ENCODE measurements at regions not wholly inside any gene's neighbourhood (a gene's known extent, or its start where the extent isn't known, plus 50 kb on each side); places are given as distances from the start of the nearest gene placed in this dataset.

DNA sequence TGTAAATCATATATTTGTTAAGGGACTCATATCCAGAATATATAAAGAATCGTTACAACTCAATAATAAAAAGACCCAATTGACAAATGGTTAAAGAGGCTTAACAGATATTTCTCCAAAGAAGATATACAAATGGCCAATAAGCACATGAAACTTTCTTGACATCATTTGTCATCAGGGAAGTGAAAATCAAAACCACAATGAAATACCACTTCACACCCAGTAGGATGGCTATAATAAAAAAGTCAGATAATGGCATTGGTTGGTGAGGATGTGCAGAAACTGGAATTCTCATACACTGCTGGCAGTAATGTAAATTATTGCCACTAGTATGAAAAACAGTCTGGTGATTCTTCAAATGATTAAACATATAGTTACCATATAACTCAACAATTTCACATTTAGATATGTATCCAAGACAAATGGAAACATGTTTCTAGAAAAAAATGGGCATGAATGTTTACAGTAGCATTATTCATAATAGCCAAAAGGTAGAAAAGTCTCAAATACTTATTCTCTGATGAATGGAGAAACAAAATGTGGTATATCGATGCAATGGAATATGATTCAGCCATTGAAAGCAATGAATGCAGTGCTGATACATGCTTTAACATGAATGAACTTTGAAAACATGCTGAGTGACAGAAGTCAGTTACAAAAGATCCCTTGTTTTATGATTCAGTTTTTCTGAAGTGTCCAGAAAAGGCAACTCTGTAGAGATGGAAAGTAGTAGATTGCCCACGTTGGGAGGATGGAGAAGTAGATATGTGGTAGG, 304.6 kb upstream of the ZEB2 start:
- DNase-seq (no peak), ATAC-seq (ENCODE audit: low read depth) (no peak)
- peaks cover 3% of the 10 kb centered on the region for H3K9me3 Mint-ChIP-seq (ENCODE audit: insufficient read depth)
- Histone ChIP-seq H3K27ac (ENCODE audit: low read length in 2 of 2) (no peak overlapping the region), H3K9me3 (ENCODE audit: control extremely low read depth in 1 of 3, control insufficient read depth in 2 of 3, insufficient read depth in 1 of 3, low read length in 2 of 3) (no peaks in the 10 kb centered on the region), H3K4me1 (ENCODE audit: control insufficient read depth in 2 of 2, insufficient read depth in 2 of 2, low read length in 2 of 2) (no peaks in the 10 kb centered on the region), H3K4me3 (ENCODE audit: control extremely low read depth in 1 of 5, extremely low read depth in 1 of 5, insufficient read depth in 1 of 5, low read depth in 2 of 5, low read length in 4 of 5) (no peak overlapping the region), H2AFZ (ENCODE audit: insufficient read depth, low read depth, low read length, poor library complexity, severe bottlenecking) (no peak overlapping the region), H3K9ac (ENCODE audit: low read length) (no peak overlapping the region), H3K79me2 (ENCODE audit: control insufficient read depth, insufficient read depth, low read length) (no peaks in the 10 kb centered on the region), H3K4me2 (replicated peaks; ENCODE audit: low read depth, low read length, poor library complexity, severe bottlenecking) (no peak overlapping the region), H4K20me1 (ENCODE audit: control insufficient read depth, insufficient read depth, low read length, poor library complexity, severe bottlenecking) (no peaks in the 10 kb centered on the region), H3K36me3 (replicated peaks in 1 of 2; ENCODE audit: control extremely low read depth in 1 of 2, control insufficient read depth in 1 of 2, extremely low read depth in 1 of 2, insufficient read depth in 2 of 2, low read length in 1 of 2) (no peaks in the 10 kb centered on the region), H3K27me3 (replicated peaks in 1 of 4; ENCODE audit: control extremely low read depth in 1 of 4, control insufficient read depth in 3 of 4, insufficient read depth in 4 of 4, low read length in 3 of 4) (no peaks in the 10 kb centered on the region)
- intact Hi-C loops (cut with micrococcal nuclease): no loop called here
- no peaks in the 10 kb centered on the region for H3K4me1 Mint-ChIP-seq
- ChIA-PET CTCF (no interaction called here), POLR2A (no interaction called here)
- H3K4me3 Mint-ChIP-seq: no peak overlapping the region
- peaks cover 3% of the 10 kb centered on the region for H3K27me3 Mint-ChIP-seq
- H3K27ac Mint-ChIP-seq: no peak overlapping the region
- WGBS (ENCODE audit: insufficient coverage): 100% methylated on average over 2 of the region's 3 CpGs
- TF ChIP-seq, protein P1, sequence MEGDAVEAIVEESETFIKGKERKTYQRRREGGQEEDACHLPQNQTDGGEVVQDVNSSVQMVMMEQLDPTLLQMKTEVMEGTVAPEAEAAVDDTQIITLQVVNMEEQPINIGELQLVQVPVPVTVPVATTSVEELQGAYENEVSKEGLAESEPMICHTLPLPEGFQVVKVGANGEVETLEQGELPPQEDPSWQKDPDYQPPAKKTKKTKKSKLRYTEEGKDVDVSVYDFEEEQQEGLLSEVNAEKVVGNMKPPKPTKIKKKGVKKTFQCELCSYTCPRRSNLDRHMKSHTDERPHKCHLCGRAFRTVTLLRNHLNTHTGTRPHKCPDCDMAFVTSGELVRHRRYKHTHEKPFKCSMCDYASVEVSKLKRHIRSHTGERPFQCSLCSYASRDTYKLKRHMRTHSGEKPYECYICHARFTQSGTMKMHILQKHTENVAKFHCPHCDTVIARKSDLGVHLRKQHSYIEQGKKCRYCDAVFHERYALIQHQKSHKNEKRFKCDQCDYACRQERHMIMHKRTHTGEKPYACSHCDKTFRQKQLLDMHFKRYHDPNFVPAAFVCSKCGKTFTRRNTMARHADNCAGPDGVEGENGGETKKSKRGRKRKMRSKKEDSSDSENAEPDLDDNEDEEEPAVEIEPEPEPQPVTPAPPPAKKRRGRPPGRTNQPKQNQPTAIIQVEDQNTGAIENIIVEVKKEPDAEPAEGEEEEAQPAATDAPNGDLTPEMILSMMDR (IDR thresholded peaks at IDR 0.05): no peak
- TF ChIP-seq EZH2 (IDR thresholded peaks at IDR 0.05; ENCODE audit: borderline replicate concordance, insufficient read depth, low read depth, low read length, poor library complexity, severe bottlenecking): no peak

DNA sequence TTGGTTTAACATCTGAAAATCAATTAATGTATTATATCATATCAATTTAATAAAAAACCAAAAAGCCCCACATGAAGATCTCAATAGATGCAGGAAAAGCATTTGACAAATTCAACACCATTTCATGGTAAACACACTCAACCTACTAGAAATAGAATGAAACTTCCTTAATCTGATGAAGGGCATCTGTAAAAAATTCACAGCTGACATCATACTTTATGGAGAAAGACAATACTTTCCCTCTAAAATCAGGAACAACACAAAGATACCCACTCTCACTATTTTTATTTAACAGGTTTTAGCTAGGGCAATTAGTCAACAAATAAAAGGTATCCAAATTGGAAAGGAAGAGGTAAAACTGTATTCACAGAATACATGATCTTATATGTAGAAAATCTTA, 303.0 kb upstream of the ZEB2 start:
- Mint-ChIP-seq H3K4me1 (no peaks in the 10 kb centered on the region), H3K27me3 (peaks cover 3% of the 10 kb centered on the region), H3K4me3 (no peak overlapping the region), H3K9me3 (ENCODE audit: insufficient read depth) (peaks cover 3% of the 10 kb centered on the region), H3K27ac (no peak overlapping the region)
- no peaks in the 10 kb centered on the region for H3K9me3 ChIP-seq (ENCODE audit: control extremely low read depth in 1 of 3, control insufficient read depth in 2 of 3, insufficient read depth in 1 of 3, low read length in 2 of 3)
- H3K36me3 ChIP-seq (replicated peaks in 1 of 2; ENCODE audit: control extremely low read depth in 1 of 2, control insufficient read depth in 1 of 2, extremely low read depth in 1 of 2, insufficient read depth in 2 of 2, low read length in 1 of 2): no peaks in the 10 kb centered on the region
- DNase-seq (no peak), ATAC-seq (ENCODE audit: low read depth) (no peak)
- no peaks in the 10 kb centered on the region for H3K4me1 ChIP-seq (ENCODE audit: control insufficient read depth in 2 of 2, insufficient read depth in 2 of 2, low read length in 2 of 2)
- no peaks in the 10 kb centered on the region for H4K20me1 ChIP-seq (ENCODE audit: control insufficient read depth, insufficient read depth, low read length, poor library complexity, severe bottlenecking)
- no peak overlapping the region for H3K9ac ChIP-seq (ENCODE audit: low read length)
- H3K27me3 ChIP-seq (replicated peaks in 1 of 4; ENCODE audit: control extremely low read depth in 1 of 4, control insufficient read depth in 3 of 4, insufficient read depth in 4 of 4, low read length in 3 of 4): no peaks in the 10 kb centered on the region
- H3K4me2 ChIP-seq (replicated peaks; ENCODE audit: low read depth, low read length, poor library complexity, severe bottlenecking): no peak overlapping the region
- intact Hi-C loops (cut with micrococcal nuclease): no loop called here
- TF ChIP-seq, protein P1 (IDR thresholded peaks at IDR 0.05): no peak
- TF ChIP-seq EZH2 (IDR thresholded peaks at IDR 0.05; ENCODE audit: borderline replicate concordance, insufficient read depth, low read depth, low read length, poor library complexity, severe bottlenecking): no peak
- H2AFZ ChIP-seq (ENCODE audit: insufficient read depth, low read depth, low read length, poor library complexity, severe bottlenecking): no peak overlapping the region
- H3K4me3 ChIP-seq (ENCODE audit: control extremely low read depth in 1 of 5, extremely low read depth in 1 of 5, insufficient read depth in 1 of 5, low read depth in 2 of 5, low read length in 4 of 5): no peak overlapping the region
- ChIA-PET CTCF (no interaction called here), POLR2A (no interaction called here)
- H3K27ac ChIP-seq (ENCODE audit: low read length in 2 of 2): no peak overlapping the region
- no peaks in the 10 kb centered on the region for H3K79me2 ChIP-seq (ENCODE audit: control insufficient read depth, insufficient read depth, low read length)
